ENCODE measurements at regions not wholly inside any gene's neighbourhood (a gene's known extent, or its start where the extent isn't known, plus 50 kb on each side); places are given as distances from the start of the nearest gene placed in this dataset.

GRCh38 chr5:71782771-71783770 lies 64.0 kb downstream of the CARTPT start:
- Histone ChIP-seq H3K27ac (peak overlapping the region; percentile 58 to 71 (median 66)), H3K36me3 (no peaks in the 10 kb centered on the region), H3K4me3 (peak overlapping the region in 3 of 4 donors; percentile 22 to 39 (median 32)), H3K9me3 (no peaks in the 10 kb centered on the region), H3K4me1 (peaks cover 0 to 16% (median 11%) of the 10 kb centered on the region in 4 donors), H3K27me3 (no peaks in the 10 kb centered on the region)
- TF ChIP-seq CTCF (IDR thresholded peaks at IDR 0.05) (peak; percentile 80 to 86 (median 83)), POLR2AphosphoS5 (IDR thresholded peaks at IDR 0.05) (peak in 2 of 4 donors; percentile 19 to 28), EP300 (IDR thresholded peaks at IDR 0.05) (no peak), POLR2A (IDR thresholded peaks at IDR 0.05) (no peak)
- DNase-seq, result peak; percentile 91
- intact Hi-C loops (cut with DNase I), result loop anchor here (1.0 to 5.0 kb wide), 4 partner anchors 239 to 525 kb away; partner anchors contain the start of gene MAP1B
- 35 to 38% methylated on average over 27 of the region's 27 CpGs for WGBS, 2 donors

DNA sequence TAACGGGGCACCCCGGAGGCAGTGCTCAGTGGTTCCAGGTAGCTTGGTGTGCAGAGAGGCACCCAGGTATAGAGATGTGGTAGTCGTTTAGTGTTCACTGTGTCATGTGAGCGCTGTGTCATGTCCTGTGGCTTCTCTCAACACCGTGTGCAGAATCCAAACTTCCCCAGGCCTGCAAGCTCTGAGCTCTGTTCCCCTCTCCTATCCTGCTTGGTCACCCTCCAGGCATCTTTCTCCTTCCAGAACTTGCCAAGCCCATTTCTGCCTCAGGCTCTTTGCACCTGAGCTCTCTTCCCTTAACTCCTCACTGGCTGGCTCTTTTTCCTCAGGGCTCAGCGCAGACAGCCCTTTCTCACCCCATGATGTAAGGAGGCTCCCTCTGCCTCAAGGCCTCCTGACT lies 64.8 kb downstream of the CARTPT start:
- intact Hi-C loops (cut with DNase I), result loop anchor here (1.0 to 5.0 kb wide), 4 partner anchors 238 to 524 kb away; partner anchors contain the start of gene MAP1B
- 79 to 89% methylated on average over 6 of the region's 6 CpGs for WGBS, 2 donors
- no peaks in the 10 kb centered on the region for H3K36me3 ChIP-seq
- H3K4me1 ChIP-seq, result peaks cover 0 to 16% (median 11%) of the 10 kb centered on the region in 4 donors
- no peaks in the 10 kb centered on the region for H3K9me3 ChIP-seq
- H3K27me3 ChIP-seq, result no peaks in the 10 kb centered on the region
- H3K4me3 ChIP-seq, result no peak overlapping the region
- DNase-seq, result no peak
- peak overlapping the region in 3 of 4 donors; percentile 65 to 71 (median 68) for H3K27ac ChIP-seq
- TF ChIP-seq POLR2AphosphoS5 (IDR thresholded peaks at IDR 0.05) (no peak), POLR2A (IDR thresholded peaks at IDR 0.05) (no peak), EP300 (IDR thresholded peaks at IDR 0.05) (no peak), CTCF (IDR thresholded peaks at IDR 0.05) (no peak)

- WGBS, 2 donors, result 69 to 78% methylated on average over 8 of the region's 8 CpGs
- Histone ChIP-seq H3K36me3 (no peaks in the 10 kb centered on the region), H3K4me1 (peaks cover 0 to 16% (median 11%) of the 10 kb centered on the region in 4 donors), H3K4me3 (no peak overlapping the region), H3K27me3 (no peaks in the 10 kb centered on the region), H3K27ac (no peak overlapping the region), H3K9me3 (no peaks in the 10 kb centered on the region)
- DNase-seq, result no peak
- no peak for TF ChIP-seq POLR2AphosphoS5 (IDR thresholded peaks at IDR 0.05)
- TF ChIP-seq POLR2A (IDR thresholded peaks at IDR 0.05), result no peak
- no peak for TF ChIP-seq EP300 (IDR thresholded peaks at IDR 0.05)
- intact Hi-C loops (cut with DNase I), result no loop called here
Measured at GRCh38 chr5:71786337-71787055, 67.4 kb downstream of the CARTPT start.

GRCh38 chr5:71788794-71789193 lies 69.7 kb downstream of the CARTPT start:
- WGBS, 2 donors, result 93 to 98% methylated on average over 2 of the region's 2 CpGs
- H3K27ac ChIP-seq, result no peak overlapping the region
- TF ChIP-seq EP300 (IDR thresholded peaks at IDR 0.05) (no peak), POLR2AphosphoS5 (IDR thresholded peaks at IDR 0.05) (no peak), POLR2A (IDR thresholded peaks at IDR 0.05) (no peak), CTCF (IDR thresholded peaks at IDR 0.05) (no peak)
- intact Hi-C loops (cut with DNase I), result no loop called here
- no peaks in the 10 kb centered on the region for H3K9me3 ChIP-seq
- H3K4me3 ChIP-seq, result no peak overlapping the region
- H3K4me1 ChIP-seq, result peaks cover 0 to 2% (median 1%) of the 10 kb centered on the region in 4 donors
- no peaks in the 10 kb centered on the region for H3K36me3 ChIP-seq
- H3K27me3 ChIP-seq, result no peaks in the 10 kb centered on the region
- no peak for DNase-seq

DNA sequence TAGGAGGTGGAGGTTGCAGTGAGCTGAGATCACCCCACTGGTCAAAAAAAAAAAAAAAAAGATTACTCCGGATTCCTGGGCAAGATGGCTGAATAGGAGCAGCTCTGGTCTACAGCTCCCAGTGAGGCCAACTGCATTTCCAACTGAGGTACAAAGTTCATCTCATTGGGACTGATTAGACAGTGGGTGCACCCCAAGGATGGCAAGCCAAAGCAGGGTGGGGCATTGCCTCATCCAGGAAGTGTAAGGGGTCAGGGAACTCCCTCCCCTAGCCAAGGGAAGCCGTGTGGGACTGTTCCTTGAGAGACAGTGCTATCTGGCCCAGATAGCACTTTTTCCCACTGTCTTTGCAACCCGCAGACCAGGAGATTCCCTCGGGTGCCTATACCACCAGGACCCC lies 70.7 kb downstream of the CARTPT start:
- Histone ChIP-seq H3K27me3 (no peaks in the 10 kb centered on the region), H3K4me1 (no peaks in the 10 kb centered on the region), H3K4me3 (no peak overlapping the region), H3K27ac (no peak overlapping the region), H3K9me3 (no peaks in the 10 kb centered on the region), H3K36me3 (no peaks in the 10 kb centered on the region)
- intact Hi-C loops (cut with DNase I), result no loop called here
- TF ChIP-seq EP300 (IDR thresholded peaks at IDR 0.05) (no peak), POLR2AphosphoS5 (IDR thresholded peaks at IDR 0.05) (no peak), CTCF (IDR thresholded peaks at IDR 0.05) (no peak), POLR2A (IDR thresholded peaks at IDR 0.05) (no peak)
- no peak for DNase-seq
- WGBS, 2 donors, result 72 to 88% methylated on average over 4 of the region's 4 CpGs
